Activated naive CD4-positive, alpha-beta T cell treated with anti-CD3 and anti-CD28 coated beads, Interleukin-2, amount 50 U/mL, for 16 hours (primary cell): ENCODE measurements at regions not wholly inside any gene's neighbourhood (a gene's known extent, or its start where the extent isn't known, plus 50 kb on each side); places are given as distances from the start of the nearest gene placed in this dataset.

ENCODE experiments used
- DNase-seq: peaks from one replicate; pipeline ENCODE4 v3.0.0-alpha.2; 2020

GRCh38 chr5:124343451-124343867 lies 403.0 kb downstream of the ZNF608 start:
- no peak for DNase-seq

GRCh38 chr5:124342986-124343385 lies 403.5 kb downstream of the ZNF608 start:
- DNase-seq = no peak

DNA sequence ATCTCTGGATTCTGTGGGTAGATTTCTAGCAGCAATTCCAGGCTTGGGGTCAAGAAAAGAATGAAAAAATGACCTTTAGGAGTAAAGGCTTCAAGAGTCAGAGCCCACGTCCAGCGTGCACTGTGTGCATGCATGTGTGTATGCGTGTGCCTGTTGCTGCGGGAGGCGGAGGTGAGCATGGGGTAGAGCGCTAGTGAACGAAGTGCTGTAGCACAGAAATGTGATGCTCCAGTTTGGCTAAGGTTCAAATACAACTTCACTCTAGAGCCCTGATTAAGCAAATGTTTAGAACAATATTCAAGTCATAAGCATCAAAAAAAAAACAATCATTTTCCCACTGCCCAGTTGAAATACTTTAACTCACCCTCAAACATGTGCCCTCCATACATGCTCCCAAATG lies 403.9 kb downstream of the ZNF608 start:
- DNase-seq = no peak

DNA sequence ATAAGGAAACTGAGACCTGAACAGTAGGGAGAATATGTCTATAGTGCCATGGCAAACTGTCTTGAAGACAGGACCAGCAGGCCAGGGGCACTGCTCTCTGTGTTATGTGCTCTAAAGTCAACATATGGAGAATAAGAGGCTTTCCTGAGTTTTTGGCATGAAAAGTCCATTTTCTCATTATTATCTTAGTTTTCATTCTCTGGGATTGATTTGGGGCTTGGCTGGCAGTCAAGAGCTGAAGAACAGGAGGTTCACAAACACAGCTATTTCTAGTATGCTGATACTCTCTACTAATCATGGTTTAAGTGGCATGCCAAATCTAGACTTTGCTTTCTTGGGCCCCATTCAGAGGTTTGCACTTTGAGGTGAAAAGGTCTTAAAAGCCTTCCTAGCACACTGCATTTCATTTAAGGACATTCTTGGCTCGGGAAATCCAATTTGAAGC lies 404.4 kb downstream of the ZNF608 start:
- DNase-seq = no peak

DNA sequence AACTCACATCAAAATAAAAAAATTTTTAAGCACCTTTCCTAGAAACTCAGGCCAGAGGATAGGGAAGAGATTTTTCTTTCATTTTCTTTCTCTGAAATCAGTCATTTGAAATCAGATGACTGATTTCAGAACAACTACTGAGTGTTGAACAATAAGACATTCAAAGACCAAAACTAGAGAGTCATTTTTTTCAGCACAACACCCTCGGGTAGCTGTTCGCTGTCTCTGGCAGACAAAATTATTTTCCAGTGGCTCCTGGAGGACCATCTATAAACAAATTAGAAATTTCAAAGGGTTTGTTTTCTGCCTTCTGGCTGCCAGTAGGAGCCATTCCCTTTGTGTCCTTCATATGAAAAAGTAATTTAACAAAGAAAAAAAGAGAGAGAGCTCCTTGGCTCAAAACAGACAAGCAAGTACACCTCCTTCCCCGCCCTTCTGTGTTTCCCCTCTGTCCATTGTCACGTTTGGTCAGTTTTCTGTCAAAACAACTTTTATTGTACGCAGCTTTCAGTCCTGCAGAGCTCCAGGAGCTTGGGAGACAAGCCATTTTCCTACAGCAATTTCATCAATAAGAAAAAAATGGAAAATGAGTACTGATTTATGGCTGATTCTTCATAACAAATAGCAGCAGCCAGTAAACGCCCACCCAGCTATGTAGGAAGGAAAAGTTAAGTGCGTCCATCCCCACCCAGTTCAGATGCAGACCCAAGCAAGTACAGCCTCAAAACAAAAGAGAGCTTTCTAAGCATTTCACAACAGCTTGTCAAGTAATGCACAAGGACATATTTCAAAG lies 405.2 kb downstream of the ZNF608 start:
- no peak for DNase-seq

DNA sequence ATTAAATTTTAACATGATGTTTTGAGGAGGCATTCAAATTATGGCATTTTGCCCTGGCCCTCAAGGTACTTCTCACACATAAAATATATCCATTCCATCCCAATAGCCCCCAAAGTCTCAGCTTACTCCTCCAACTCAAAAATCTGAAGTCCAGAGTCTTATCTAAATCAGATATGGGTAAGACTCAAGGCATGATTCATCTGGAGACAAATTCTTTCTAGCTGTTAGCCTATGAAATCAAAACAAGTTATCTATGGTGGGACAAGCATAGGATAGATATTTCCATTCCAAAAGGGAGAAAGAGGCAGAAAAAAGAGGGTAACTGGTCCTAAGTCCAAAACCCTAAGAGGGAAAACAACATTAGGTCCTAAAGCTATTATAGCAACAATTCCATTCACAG lies 408.4 kb downstream of the ZNF608 start:
- DNase-seq = no peak

DNA sequence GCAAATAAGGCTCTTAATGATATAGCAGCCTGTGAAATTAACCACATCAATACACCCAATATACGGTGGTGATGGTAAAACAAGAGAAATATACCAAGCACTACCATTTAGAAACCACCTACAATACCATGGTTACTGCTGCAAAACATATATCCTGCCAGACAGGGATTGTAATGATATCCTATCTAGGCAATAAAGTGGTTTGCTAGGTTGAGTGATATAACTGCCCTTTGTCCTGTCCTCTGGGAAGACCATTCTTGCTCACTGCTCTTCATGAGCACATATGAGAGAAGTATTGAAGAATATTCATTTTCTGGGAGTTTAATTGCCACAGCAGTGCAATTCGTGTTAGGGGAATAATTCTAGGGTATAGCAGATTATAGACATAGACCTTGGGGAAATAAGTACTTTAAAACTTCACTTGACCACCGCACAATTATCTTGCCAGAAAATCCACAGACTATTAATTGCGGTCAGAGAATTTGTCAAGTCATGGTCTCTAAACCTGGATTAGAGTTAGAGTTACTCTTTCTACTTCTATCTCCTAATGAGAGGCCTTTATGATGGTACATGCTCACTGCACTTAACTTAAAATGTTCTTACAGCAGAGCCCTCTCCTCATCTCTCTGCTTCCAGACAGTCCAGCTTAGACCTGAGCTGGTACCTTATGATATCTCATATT lies 413.0 kb downstream of the ZNF608 start:
- DNase-seq = no peak

DNA sequence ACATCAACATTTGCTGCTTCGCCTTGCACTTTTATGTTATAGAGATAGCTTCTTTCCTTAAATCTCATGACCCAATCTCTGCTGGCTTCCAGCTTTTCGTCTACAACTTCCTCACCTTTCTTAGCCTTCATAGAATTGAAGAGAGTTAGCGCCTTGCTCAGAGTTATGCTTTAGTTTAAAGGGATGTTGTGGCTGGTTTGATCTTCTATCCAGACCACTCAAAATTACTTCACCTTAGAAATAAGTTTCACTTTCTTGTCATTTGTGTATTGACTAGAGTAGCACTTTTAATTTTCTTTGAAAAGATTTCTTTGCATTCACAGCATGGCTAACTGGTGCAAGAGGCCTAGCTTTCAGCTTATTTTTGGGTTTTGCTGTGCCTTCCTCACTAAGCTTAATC lies 414.2 kb downstream of the ZNF608 start:
- DNase-seq = no peak

DNA sequence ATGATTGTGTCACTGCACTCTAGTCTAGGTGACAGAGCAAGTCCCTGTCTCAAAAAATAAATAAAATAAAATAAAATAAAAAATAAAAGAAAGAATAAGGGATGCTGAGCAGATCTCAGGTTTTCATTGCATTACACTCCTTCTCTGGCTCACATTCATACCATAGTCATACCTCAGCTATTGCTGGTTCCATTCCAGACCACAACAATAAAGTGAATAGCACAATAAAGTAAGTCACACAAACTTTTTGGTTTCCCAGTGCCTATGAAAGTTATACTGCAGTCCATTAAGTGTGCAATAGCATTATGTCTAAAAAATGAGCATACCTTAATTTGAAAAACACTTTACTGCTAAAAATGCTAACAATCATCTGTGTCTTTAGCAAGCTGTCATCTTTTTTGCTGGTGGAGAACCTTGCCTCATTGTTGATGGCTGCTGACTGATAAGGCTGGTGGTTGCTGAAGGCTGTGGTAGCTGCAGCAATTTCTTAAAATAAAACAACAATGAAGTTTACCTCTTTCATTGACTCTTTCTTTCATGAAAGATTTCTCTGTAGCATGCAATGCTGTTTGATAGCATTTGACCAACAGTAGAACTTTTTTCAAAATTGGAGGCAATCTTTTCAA lies 415.7 kb downstream of the ZNF608 start:
- DNase-seq = no peak

- no peak for DNase-seq
Observed at GRCh38 chr5:124328201-124328600, 418.2 kb downstream of the ZNF608 start.

- no peak for DNase-seq
Observed at GRCh38 chr5:124318661-124319060, 427.8 kb downstream of the ZNF608 start.

- no peak for DNase-seq
Observed at GRCh38 chr5:124317451-124317850, 429.0 kb downstream of the ZNF608 start.

DNA sequence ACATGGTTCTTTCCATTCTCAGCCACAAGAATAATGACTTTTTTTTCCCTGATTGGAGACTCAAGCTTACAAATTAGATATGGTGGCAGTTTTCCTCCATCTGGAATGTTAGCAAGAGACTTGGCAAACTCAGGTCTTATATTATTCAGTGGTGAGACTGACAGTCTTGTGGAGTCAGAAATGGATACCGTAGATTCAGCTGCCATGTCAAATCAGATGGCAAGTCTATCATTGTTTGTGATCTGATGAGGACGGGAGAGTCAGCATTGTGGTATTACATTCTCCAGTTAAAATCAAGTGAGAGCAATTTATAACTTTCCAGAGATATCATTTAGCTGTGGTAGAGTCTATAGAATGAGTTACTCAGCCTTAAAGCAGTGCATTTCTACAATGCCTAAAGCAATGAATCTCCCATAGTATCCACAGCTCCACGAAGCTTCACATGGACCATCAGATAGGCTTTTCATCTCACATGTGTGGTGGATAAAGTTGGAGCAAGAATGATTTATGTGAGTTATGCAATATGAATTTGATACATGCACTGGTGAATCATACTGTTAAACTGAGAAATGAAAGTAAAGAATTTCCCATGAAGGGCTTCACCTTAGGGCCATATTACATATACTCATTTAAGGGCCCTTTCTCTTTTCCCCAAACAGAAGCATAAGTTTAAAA lies 430.6 kb downstream of the ZNF608 start:
- DNase-seq = no peak

DNA sequence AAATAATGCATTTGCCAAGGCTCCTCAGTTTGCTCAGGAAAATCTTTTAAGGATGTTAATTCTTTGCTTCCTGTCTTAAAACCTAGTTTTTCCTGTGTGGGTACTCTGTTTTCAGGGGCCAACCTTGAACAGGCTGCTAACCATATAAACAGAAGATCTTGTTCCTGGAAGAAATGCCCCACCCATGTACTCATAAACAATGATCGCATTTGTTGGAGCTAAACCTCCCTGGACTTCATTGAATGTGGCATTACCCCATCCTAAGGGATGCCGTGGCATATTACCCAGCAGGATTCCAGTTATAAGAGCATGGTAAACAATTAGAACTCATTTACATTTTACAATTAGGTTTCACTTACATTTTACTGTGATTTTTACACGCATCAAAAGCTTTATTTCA lies 436.0 kb downstream of the ZNF608 start:
- no peak for DNase-seq

- no peak for DNase-seq
Observed at GRCh38 chr5:124309241-124309980, 437.0 kb downstream of the ZNF608 start.

- DNase-seq = no peak
Observed at GRCh38 chr5:124303366-124303765, 443.1 kb downstream of the ZNF608 start.

- no peak for DNase-seq
Observed at GRCh38 chr5:124302533-124302932, 443.9 kb downstream of the ZNF608 start.

DNA sequence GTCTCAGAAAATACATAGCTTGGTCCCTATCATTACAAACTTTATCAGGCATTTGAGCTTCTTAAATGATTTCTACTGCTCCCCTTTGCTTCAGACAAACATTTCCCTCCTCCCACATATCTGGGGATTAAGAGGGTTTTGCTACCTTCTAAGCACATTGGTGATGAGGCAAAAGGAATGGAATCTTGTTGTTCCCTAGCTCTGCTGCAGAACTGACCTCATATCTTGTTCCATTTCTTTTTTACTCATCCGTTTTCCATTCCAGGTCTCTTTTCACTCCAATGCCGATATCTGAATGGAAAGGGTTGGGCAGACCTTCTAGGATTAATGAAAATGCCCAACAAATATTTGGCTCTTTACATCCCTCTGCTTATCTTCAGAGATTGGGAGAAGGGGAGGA lies 444.6 kb downstream of the ZNF608 start:
- no peak for DNase-seq

DNA sequence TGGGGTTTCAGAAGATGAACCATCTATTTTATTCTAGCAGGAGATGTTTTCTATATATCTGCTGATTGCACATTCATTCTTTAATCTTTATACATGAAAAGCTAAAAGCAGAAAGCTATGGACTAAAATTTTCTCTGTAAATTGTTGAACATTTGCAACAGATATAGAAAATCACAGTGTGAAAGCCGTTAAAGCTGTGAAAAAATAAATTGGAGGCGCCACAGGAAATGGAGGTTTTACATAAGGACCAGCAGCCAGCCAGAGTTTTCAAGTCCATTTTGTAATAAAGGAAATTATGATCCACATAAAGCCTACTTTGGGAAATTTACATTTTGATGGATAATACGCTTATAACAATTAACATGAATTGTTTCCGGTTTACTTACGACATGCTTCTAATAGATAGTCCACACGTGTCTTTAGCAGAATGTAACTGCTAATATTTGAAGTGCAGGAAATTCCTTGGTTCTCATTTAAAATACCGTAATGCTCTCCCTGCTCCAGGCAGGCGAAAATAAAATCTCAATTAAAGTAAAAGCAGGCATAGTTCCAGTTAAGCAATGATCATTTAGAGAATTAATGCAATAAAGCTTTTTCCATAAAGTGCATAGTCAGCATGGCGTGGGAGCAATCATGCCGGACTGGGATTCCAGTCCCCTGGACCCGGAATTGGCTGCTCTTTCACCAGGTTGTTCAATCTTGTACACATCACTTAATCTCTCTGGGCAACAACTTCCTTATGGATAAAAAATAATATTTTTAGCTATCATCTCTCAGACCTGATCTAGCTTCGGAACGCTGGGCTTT lies 445.4 kb downstream of the ZNF608 start:
- DNase-seq = no peak

- DNase-seq = no peak
Observed at GRCh38 chr5:124297826-124298225, 448.6 kb downstream of the ZNF608 start.

- DNase-seq = no peak
Observed at GRCh38 chr5:124292322-124292855, 454.1 kb downstream of the ZNF608 start.
